OCI-LY1 (cell line): ENCODE measurements at regions not wholly inside any gene's neighbourhood (a gene's known extent, or its start where the extent isn't known, plus 50 kb on each side); places are given as distances from the start of the nearest gene placed in this dataset.

Experiments
- H2AFZ ChIP-seq: fragments of 200-600 bp; sonication (generic), shearing (Covaris generic); 2 replicates; pipeline ENCODE4 v1.6.0; 2014; ENCODE audit warnings: antibody characterized with exemption, mild to moderate bottlenecking, low read length
- H3F3A ChIP-seq: fragments of 200-600 bp; sonication (generic), shearing (Covaris generic); 2 replicates; pipeline ENCODE4 v1.6.0; 2014; ENCODE audit warnings: mild to moderate bottlenecking, antibody characterized with exemption, low read length, moderate library complexity; ENCODE audit not compliant: insufficient read depth
- H3K27ac ChIP-seq: fragments of 200-600 bp; sonication (generic); 2 replicates; pipeline ENCODE4 v1.5.1; 2014; ENCODE audit warnings: low read length, mixed run types, mild to moderate bottlenecking, low read depth; ENCODE audit not compliant: poor library complexity, severe bottlenecking
- H3K27me3 ChIP-seq: fragments of 200-600 bp; sonication (generic); 2 replicates; pipeline ENCODE4 v1.6.0; 2014; ENCODE audit warnings: antibody characterized with exemption, mild to moderate bottlenecking, low read length, moderate library complexity; ENCODE audit not compliant: insufficient read depth
- H3K36me3 ChIP-seq: fragments of 200-600 bp; sonication (generic); 2 replicates; pipeline ENCODE4 v1.6.1; 2014; ENCODE audit warnings: mild to moderate bottlenecking, antibody characterized with exemption, low read length, moderate library complexity, mixed read lengths; ENCODE audit not compliant: insufficient read depth
- H3K4me1 ChIP-seq: fragments of 200-600 bp; sonication (generic); 2 replicates; pipeline ENCODE4 v1.5.1; 2014; ENCODE audit warnings: mild to moderate bottlenecking, low read length, moderate library complexity; ENCODE audit not compliant: insufficient read depth, severe bottlenecking
- H3K4me2 ChIP-seq: fragments of 200-600 bp; sonication (generic), shearing (Covaris generic); 2 replicates; pipeline ENCODE4 v1.6.1; 2014; ENCODE audit warnings: low read length
- H3K4me3 ChIP-seq: fragments of 200-600 bp; sonication (generic); 2 replicates; pipeline ENCODE4 v1.5.1; 2014; ENCODE audit warnings: low read length, low read depth, mild to moderate bottlenecking, mixed read lengths; ENCODE audit not compliant: poor library complexity, severe bottlenecking
- H3K79me2 ChIP-seq: fragments of 200-600 bp; shearing (Covaris generic); 2 replicates; pipeline ENCODE4 v1.6.1; 2016; ENCODE audit warnings: mixed run types, low read length, mixed read lengths; ENCODE audit not compliant: insufficient read depth
- H3K9ac ChIP-seq: fragments of 200-600 bp; sonication (generic), shearing (Covaris generic); 2 replicates; pipeline ENCODE4 v1.6.1; 2014; ENCODE audit warnings: mild to moderate bottlenecking, low read length, mixed read lengths
- H3K9me2 ChIP-seq: fragments of 200-600 bp; sonication (generic), shearing (Covaris generic); 2 replicates; pipeline ENCODE4 v1.6.1; 2014; ENCODE audit warnings: low read depth, mild to moderate bottlenecking, low read length, mixed read lengths
- H3K9me3 ChIP-seq: fragments of 200-600 bp; shearing (Covaris generic); 2 replicates; pipeline ENCODE4 v1.6.1; 2014; ENCODE audit warnings: low read length, mixed read lengths
- H4K20me1 ChIP-seq: fragments of 200-600 bp; sonication (generic), shearing (Covaris generic); 2 replicates; pipeline ENCODE4 v1.6.0; 2016; ENCODE audit warnings: mild to moderate bottlenecking, low read length; ENCODE audit not compliant: insufficient read depth
- EZH2 ChIP-seq: fragments of 200-600 bp; sonication (generic), shearing (Covaris generic); IDR thresholded peaks from 2 replicates; pipeline ENCODE4 v1.8.0; 2017; ENCODE audit warnings: borderline replicate concordance, mixed run types, mild to moderate bottlenecking, antibody characterized with exemption, low read length, moderate library complexity, mixed read lengths
- TF ChIP-seq, protein P1 (sequence below): fragments of 200-600 bp; sonication (generic), shearing (Covaris generic); IDR thresholded peaks from 2 replicates; pipeline ENCODE4 v1.5.1; 2017; ENCODE audit warnings: mild to moderate bottlenecking, antibody characterized with exemption, low read length, moderate library complexity, mixed read lengths

- no peaks in the 10 kb centered on the region for H3F3A ChIP-seq
- no peaks in the 10 kb centered on the region for H3K27me3 ChIP-seq
- H3K27ac ChIP-seq = no peak overlapping the region
- no peak overlapping the region for H3K4me2 ChIP-seq
- TF ChIP-seq EZH2 = no peak
- TF ChIP-seq, protein P1, sequence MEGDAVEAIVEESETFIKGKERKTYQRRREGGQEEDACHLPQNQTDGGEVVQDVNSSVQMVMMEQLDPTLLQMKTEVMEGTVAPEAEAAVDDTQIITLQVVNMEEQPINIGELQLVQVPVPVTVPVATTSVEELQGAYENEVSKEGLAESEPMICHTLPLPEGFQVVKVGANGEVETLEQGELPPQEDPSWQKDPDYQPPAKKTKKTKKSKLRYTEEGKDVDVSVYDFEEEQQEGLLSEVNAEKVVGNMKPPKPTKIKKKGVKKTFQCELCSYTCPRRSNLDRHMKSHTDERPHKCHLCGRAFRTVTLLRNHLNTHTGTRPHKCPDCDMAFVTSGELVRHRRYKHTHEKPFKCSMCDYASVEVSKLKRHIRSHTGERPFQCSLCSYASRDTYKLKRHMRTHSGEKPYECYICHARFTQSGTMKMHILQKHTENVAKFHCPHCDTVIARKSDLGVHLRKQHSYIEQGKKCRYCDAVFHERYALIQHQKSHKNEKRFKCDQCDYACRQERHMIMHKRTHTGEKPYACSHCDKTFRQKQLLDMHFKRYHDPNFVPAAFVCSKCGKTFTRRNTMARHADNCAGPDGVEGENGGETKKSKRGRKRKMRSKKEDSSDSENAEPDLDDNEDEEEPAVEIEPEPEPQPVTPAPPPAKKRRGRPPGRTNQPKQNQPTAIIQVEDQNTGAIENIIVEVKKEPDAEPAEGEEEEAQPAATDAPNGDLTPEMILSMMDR = no peak
- no peaks in the 10 kb centered on the region for H3K36me3 ChIP-seq
- no peaks in the 10 kb centered on the region for H3K79me2 ChIP-seq
- no peak overlapping the region for H2AFZ ChIP-seq
- H3K4me3 ChIP-seq = no peak overlapping the region
- H3K9me3 ChIP-seq = no peaks in the 10 kb centered on the region
- no peaks in the 10 kb centered on the region for H3K9me2 ChIP-seq
- H3K9ac ChIP-seq = no peak overlapping the region
- H4K20me1 ChIP-seq = no peaks in the 10 kb centered on the region
- H3K4me1 ChIP-seq = peaks cover 5% of the 10 kb centered on the region
These were observed 1052.2 kb upstream of the SPRY2 start for GRCh38 chr13:81393110-81393509.

DNA sequence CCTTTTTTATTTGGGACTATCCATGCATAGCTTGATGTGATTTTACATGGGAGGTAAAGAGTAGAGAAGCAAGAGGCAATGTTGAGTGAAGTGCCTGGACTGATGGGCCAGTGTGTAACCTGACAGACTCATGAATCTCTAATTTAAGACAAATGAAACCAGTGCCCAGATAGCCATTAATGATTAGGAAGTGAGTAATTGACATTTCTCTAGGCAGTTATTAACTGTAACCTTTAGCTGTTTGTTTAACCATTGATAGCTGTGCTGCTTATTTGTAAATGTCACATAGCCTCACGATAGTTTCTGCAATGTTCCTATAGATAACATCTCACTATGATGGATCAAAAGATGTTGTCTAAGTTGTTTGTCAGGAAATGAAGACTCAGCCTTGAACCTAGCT, 1047.5 kb upstream of the SPRY2 start:
- no peak overlapping the region for H3K9ac ChIP-seq
- H3K4me3 ChIP-seq = no peak overlapping the region
- no peaks in the 10 kb centered on the region for H3K9me2 ChIP-seq
- H3K9me3 ChIP-seq = no peaks in the 10 kb centered on the region
- no peaks in the 10 kb centered on the region for H3K79me2 ChIP-seq
- no peaks in the 10 kb centered on the region for H3K27me3 ChIP-seq
- H3K4me1 ChIP-seq = no peaks in the 10 kb centered on the region
- no peaks in the 10 kb centered on the region for H3K36me3 ChIP-seq
- no peak overlapping the region for H2AFZ ChIP-seq
- no peaks in the 10 kb centered on the region for H3F3A ChIP-seq
- no peak overlapping the region for H3K27ac ChIP-seq
- H3K4me2 ChIP-seq = no peak overlapping the region
- H4K20me1 ChIP-seq = no peaks in the 10 kb centered on the region
- TF ChIP-seq, protein P1 = no peak
- TF ChIP-seq EZH2 = no peak

GRCh38 chr13:81383444-81383843, 1042.5 kb upstream of the SPRY2 start:
- H2AFZ ChIP-seq = no peak overlapping the region

More at GRCh38 chr13:81383444-81383843, 1042.5 kb upstream of the SPRY2 start:
- H3K27me3 ChIP-seq = no peaks in the 10 kb centered on the region
- H3K9me3 ChIP-seq = no peaks in the 10 kb centered on the region
- no peaks in the 10 kb centered on the region for H3K36me3 ChIP-seq
- no peaks in the 10 kb centered on the region for H4K20me1 ChIP-seq
- no peak overlapping the region for H3K4me3 ChIP-seq
- H3F3A ChIP-seq = no peaks in the 10 kb centered on the region
- H3K9me2 ChIP-seq = no peaks in the 10 kb centered on the region
- H3K4me2 ChIP-seq = no peak overlapping the region
- TF ChIP-seq, protein P1 = no peak
- TF ChIP-seq EZH2 = no peak
- H3K9ac ChIP-seq = no peak overlapping the region
- H3K27ac ChIP-seq = no peak overlapping the region
- H3K79me2 ChIP-seq = no peaks in the 10 kb centered on the region
- no peaks in the 10 kb centered on the region for H3K4me1 ChIP-seq
